Middle frontal gyrus (tissue), 1 donor: ENCODE measurements at regions not wholly inside any gene's neighbourhood (a gene's known extent, or its start where the extent isn't known, plus 50 kb on each side); places are given as distances from the start of the nearest gene placed in this dataset.

Experiments used
- DNase-seq: peaks from one replicate; pipeline ENCODE4 v3.0.0-alpha.2; 2015; ENCODE audit warnings: low spot score; ENCODE audit errors: extremely low spot score

DNA sequence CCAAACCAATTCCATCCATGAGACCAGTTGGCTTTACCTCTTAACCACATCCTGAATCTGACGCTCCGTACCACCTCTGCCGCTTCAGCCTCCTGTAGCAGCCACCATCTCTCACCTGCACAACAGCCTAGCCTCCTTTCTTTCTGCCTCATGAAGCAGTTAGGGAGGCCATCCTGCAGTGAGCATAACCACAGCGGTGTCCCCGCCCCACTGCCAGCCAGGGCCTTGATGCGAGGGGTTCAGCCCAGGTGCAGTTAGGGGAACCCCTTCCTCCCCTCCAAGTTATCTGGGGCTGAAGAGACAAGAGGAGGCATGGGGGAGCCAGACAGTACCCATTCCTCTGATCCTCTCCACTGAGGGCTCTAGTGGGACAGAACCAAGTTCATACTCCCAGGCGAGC lies 167.0 kb downstream of the C5orf15 start:
- no peak for DNase-seq

DNA sequence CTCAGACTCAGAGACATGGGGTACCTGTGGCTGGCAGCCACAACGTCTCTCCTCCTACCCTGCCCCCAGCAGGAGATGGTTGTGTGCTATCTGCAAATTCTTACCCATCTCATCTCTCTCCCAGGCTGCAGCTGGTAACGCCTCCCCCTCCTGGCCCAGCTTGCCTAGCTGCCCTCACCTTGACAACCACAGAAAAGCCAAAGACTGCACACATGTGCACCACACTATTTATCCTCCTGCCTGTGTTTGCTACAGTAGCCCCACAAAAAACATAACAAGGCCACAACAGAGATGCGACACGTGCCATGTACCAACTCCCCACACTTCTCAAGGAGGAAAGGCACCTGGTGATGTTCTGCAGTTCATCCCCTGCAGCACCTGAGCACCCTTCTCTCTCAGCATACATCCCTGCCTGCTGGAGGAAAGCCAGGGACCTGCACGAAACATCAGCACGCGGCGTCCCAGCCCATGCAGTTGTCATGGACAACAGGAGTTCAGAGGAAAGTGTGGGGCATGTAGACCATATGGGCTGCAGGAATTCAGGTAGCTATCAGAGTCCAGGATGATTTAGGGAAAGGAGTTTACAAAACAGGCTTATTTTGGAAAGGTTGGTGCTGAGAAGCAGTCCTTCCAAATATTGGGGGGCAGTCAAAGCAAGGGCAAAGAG lies 168.7 kb downstream of the C5orf15 start:
- no peak for DNase-seq

DNA sequence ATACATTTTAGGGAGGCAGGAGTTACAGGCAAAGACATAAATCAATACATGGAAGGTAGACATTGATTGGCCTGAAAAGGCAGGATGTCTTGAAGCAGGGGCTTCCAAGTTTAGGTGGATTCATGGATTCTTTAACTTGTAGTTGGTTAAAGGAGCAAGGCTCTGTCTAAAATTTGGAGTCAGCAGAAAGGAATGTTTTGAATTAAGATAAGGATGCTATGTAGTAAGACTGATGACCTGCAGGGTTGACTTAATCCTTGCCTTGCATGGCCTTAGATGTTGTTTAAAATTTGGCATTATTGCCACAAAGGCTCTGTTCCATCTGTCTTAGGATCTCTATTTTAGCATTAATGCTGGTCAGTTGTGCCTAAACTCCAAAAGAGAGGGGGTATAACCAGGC lies 171.3 kb downstream of the C5orf15 start:
- no peak for DNase-seq

DNA sequence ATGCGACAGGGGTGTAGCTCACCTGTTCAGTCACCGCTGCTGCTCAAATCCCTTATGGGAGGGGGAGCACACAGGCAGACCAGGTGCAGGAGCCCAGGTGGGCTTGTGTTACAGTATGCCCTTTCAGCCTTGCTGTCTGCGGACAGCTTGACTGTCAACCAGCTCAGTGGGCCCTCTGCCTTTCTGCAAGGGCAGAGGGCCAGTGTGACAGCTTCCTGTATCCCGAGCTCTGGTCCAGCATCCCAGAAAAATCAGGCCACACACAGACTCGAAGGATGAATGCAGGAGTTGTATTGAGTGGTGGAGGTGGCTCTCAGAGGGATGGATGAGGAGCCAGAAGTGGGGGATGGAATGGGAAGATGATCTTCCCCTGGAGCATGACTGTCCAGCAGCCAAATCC lies 172.2 kb downstream of the C5orf15 start:
- DNase-seq, result no peak

DNA sequence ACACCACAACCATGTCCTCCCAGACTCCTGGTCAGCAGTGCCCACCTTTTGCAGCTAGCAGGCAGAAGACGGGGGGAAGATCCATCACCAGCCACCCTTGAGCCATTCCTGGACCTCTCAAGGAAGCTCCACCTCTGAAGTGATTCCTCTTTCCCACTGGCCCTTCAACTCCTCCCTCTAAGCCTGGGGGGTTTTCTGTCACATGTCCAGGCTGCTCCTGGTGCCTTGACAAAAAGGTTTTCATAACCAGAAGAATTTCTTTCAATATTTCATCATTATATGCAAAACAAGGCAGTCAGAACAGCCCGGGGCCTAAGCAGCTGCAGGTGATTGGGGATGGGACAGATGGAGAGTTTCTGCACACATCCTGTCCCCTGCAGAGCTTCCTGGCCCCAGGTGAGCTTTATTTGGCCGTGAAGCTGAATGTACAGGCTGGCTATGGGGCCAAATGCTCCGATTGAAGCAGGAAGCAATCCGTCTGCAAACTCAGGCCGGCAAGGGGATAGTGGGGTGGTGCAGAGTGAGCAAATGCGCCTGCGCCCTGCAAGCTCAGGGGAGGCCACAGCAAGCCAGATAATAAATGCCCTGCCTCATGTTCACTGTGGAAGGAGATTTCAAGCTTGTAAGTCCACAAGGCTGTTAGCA lies 173.5 kb downstream of the C5orf15 start:
- no peak for DNase-seq

DNA sequence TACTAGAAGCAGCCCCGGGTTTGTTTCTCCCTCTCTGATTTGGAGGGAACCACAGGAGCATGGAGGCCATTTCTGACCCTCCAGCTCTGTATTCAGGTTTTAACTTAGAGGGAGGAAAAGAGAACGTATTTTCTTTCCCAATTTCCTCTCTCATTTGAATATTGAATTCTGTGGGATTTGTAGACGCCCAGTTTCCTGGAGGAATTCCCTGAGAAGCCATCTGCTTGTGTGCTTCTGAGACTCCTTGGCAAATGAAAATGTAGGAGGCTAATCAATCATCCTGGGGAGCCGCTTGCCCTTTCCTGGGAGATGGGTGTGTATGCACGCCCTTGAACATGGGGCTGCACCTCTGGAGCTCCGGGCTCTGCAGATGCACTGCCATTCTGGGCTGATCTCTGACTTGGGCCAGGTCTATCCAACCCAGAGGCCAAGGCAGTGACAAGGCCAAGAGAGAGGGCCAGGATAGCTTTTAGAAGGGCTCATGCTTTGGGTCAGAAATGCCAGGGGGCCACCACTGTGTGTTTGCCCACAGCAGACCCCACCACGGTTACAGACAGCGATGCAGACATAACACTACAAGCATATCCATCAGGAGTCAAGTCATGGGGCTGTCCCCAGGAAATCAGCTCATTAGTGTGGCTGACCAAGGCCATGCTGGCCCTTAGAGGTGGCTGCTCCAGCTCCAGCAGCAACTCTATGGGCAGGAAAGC lies 174.5 kb downstream of the C5orf15 start:
- no peak for DNase-seq

DNA sequence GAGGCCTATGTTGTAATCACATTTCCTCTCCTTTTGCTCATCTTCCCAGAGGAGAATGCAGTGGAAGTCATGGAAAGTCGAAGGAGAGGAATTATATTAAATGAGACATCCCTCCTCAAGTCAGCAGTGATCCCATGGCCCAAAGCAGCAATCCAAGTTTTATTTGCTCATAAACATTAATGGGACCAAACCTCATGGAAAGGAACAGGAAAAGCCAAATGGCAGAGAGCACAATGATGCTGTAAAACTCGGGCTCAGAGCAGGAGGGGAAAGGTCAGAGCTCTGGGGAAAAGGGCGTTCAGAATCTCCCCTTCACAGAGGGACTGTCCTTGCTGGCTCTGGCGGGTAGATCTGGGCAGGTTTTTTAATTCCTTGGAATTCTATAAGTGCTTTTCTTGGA lies 175.8 kb downstream of the C5orf15 start:
- DNase-seq, result no peak

DNA sequence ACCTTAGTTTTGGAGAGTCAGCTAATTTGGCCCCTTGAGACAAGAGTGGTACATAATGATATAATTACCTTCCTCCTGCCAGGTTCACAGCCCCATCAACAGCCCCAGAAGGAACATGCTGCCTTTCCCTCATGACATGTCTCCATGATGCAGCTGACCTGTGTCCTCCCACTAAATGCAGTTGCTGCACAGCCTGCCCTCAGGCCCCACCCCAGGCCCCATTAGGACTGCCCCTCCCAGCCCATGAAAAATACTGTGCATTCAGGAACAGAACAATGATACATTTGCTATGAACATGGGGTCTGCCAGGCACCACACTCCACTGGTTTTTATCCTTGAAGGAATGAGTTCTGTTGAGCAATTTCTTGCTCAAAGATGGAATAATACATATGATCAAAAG lies 176.4 kb downstream of the C5orf15 start:
- DNase-seq, result no peak

DNA sequence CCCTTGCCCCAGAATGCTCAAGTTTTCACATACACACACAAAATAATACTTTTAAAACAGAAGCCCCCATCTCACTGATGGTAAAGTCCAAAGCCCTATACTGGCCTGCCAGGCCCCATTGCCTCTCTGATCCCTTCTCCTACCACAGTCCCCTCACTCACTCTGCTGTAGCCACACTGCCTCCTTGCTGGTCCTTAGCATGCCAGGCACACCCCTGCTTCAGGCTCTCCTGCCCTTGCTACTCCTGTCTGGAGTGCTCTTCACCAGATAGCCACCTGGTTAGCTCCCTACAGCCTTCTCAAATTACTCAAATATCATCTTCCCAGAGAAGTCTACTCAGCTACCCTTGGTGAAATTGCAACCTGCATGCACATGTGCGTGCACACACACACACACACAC lies 177.5 kb downstream of the C5orf15 start:
- no peak for DNase-seq

DNA sequence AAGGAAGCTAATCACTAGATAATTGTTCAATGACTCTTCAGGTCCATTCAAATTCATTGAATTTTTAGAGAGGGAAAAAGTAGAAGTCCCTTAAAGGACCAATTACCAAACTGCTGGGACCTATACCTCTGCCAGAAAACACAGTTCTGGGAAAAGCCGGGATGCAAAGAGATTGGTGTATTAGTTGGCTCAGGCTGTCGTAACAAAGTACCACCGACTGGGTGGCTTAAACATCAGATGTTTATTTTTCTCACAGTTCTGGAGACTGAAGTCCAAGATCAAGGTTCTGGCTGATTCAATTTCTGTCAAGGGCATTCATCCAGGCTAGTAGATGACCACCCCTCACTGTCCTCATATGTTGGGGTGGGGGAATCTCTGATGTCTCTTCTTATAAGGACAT lies 177.1 kb upstream of the FSTL4 start:
- no peak for DNase-seq

DNA sequence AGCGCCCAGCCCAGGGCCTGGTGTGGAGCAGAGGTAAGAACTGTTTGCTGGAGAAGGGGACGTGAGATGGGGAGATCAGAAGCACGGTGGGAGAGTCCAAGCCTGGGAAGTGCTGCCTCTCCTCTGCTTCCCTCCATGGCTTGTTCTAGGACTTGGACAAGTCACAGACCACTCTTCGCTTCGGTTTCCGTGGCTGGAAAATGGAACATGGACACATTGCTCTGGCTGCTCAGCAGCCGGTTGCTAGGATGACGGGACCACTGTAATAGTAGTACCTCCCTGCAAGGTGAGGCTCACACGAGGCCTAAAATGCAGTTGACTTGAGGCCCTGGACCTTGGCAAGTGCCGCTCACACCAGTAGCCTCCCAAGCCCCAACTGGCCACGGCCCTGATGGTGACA lies 175.8 kb upstream of the FSTL4 start:
- no peak for DNase-seq

DNA sequence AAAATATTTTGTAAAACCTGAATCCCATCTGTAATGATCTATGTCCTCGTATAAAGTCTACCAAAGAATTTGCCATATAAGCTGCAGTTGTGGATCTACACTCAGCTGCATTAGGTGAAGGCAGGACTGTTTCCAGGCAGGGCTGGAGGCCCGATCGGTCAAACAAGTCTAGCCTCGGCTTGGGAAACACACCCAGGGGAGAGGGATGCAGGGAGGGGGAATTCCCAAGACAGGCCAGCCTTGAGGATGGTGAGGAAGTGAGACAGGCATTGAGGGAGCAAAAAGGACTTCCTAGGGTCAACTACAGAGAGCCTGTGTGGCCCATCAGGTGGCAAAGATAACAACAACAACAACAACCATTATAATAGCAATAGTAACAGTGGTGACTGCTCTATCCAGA lies 174.1 kb upstream of the FSTL4 start:
- DNase-seq, result no peak

DNA sequence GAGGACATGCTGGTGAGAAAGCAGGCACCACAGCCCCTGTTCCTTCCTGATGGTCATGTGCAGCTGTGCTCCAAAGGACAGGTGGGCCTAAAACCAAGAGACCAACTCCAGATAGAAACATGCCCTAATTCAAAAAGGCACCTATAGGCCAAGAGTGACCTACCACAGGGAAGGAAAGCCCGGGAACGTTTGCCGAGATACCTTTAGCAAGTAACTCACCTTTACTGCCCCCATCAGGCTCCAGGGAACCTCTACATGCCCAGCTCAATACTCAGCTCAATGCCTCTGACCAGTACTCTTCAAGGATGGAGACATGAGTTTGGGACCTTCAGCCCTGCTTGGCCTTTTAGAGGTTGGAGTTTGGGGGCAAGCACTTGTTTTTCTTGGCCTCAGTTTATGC lies 172.8 kb upstream of the FSTL4 start:
- no peak for DNase-seq

DNA sequence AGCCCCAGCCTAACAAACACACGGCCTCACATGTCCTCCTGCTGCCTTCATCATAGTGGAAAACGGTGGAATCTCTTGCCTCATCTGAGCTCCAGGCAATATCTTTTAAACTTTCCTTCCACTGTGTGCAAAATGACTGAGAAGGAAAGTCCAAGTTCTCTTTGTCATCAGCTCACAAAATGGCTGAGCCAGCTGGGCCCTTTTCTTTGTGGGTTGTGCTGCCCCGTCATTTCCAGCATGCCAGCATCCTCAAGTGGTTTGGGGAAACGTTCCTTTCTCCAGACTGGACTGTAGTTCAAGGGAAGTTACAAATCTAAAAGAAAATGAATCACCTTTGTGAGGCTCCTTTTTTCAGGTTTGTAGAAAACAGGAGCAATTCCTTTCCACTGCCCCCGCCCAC lies 171.1 kb upstream of the FSTL4 start:
- DNase-seq, result no peak

DNA sequence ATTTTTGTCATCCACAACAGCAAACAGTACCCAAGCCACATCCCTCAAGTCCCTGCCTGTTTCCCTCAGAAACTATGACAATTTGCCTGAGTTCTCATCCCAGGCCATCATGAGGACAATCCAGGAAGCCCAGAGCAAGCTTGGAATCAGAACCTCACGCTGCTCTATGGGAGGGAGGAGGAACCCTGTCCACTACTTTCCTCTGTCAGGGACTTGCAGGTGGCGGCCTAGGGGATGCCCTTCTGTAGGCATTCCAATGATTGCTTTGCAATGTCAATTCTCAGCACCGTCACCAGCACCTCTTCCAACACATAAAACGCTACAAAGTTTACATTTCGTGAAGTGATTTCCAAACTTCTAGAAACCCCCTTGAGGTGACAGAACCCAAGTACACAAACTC lies 170.4 kb upstream of the FSTL4 start:
- no peak for DNase-seq

DNA sequence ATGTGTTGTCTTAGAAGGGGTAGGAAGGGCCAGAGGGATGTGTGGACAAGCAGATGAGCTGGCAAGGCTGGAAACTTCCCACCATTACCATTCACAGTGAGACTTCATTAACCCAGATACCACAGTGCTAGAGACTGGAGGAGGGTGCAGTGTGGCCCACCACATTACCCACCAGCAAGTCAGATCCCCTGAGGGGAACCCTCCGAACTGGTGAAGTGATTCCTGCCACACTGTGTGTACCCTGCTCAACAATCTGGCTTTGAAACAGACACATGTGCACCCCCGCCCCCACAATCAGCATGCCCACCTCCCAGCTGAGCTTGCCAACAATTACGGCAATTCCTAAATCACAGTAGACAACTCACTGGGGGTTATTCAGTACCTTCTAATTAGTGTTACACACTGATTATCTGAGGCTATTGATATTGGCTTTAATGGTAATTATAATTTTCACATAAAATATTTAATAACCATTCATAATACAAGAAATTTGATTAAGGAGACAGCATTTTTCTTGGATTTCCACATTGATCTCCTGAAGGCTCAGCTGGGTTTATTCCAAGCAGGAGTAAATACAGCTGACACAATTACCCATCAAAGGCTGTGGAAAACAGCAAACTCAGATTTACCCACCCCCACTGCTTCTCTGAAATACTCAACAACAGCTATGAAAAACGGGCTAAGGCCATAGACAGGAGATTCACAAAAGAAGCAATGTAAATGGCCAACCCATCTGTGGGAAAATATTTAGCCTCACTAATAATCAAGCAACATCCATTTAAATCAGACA lies 169.3 kb upstream of the FSTL4 start:
- no peak for DNase-seq

DNA sequence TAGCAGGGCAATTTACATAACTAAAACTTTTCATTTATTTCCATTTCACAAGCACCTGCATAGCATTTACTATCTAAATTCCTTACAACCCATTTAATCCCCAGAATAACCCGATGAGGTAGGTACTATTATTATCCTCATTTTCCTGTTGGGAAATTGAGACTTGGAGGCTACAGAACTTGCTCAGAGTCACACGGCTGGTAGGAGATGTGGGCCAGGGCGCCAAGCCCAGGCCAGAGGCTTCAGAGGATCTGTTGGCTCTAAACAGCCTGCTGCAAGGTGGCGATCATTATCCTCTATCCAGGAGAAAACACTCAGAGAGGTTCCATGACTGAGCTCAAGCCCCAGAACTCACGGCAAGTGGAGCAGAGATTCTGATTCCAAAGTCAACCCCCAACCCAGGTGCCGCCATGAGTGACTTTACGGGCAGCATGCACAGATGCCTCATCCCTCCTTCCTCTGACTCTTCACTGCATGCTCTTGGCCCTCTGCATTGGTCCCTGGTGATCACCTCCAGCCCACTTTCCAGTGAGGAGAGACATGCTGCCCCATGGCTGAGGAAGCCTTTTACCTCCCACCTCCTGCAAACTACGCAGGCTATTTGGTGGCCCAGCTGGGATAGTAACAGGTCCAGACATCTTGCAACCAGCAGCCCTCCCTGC lies 168.4 kb upstream of the FSTL4 start:
- DNase-seq, result no peak

DNA sequence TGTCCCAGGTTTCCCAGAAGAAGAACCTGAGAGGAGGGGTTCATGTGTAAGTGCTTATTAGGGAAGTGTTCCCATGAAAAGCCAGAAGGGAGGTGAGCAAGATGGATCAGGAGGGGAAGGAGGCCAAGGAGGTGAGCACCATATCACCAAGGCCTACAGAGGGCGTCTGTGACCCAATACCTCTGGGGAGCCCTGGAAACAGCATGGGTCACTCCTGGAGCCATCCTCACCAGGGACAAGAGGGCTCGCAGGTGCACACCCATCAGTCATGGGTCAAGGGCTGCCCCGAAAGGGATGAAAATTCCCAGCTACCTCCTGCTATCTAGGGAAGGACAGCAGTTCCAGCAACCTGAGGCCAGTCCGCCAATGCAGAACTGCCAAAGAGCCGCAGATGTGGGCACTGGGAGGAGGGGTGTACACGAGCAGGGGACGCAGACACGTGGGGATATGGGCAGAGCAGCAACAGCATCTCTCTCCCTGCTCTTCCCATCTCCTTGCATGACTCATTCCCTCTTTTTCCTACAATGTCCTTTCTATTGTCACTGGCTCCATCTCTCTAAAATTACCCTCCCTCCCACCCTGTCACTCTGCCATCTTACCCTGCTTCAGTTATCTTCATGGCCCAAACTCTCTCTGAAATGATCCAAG lies 167.6 kb upstream of the FSTL4 start:
- DNase-seq, result no peak

DNA sequence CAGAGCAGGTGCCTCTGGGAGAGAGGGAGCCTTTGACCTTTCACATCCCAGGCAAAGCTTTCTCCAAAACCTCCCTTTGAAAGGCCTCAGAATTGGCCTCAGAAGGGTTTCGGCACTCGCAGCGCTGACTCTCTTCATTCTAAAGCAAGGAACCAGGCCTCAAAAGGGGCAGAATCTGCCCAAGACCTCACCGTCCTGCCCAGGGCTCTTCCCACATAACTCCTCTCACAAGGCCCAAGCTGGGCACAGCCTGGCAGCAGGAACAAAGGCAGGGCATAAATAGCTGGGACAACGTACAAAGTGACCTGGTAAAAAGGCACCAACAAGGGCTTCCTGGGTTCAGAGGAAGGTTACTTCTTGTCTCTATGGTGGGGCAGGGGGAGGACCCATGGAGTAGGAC lies 166.3 kb upstream of the FSTL4 start:
- no peak for DNase-seq

DNA sequence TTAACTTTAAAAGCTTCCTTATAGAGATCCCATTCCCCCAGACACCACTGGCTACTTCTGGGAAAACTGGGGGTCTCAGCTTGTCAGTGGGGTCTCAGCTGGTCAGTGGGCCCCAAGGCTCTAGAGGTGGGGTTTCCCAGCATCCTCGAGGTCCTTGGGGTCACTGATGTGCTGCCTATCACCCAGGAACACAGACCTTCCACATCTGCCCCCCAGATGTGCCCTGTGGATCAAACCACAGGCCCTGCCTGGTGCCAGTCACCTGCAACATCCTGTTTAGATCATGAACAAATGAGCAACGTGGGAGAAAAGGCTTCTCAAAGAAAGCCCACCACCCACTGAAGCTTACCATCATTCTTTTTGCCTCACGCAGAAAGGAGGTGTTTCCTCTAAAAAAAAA lies 165.6 kb upstream of the FSTL4 start:
- no peak for DNase-seq
